HS-27A (cell line): ENCODE measurements at regions not wholly inside any gene's neighbourhood (a gene's known extent, or its start where the extent isn't known, plus 50 kb on each side); places are given as distances from the start of the nearest gene placed in this dataset.

Source experiments
- DNase-seq: peaks from one replicate; pipeline ENCODE4 v3.0.0-alpha.2; 2012; ENCODE audit warnings: low read depth, missing footprints

- no peak for DNase-seq
Measured at GRCh38 chr14:29037411-29037810, 270.8 kb downstream of the FOXG1 start.

GRCh38 chr14:29039171-29039570, 272.6 kb downstream of the FOXG1 start:
- no peak for DNase-seq

GRCh38 chr14:29042551-29042950, 276.0 kb downstream of the FOXG1 start:
- no peak for DNase-seq

GRCh38 chr14:29043737-29044136, 277.1 kb downstream of the FOXG1 start:
- DNase-seq, result no peak

GRCh38 chr14:29045237-29045636, 278.6 kb downstream of the FOXG1 start:
- DNase-seq, result no peak

GRCh38 chr14:29054119-29054518, 287.5 kb downstream of the FOXG1 start:
- DNase-seq, result no peak

GRCh38 chr14:29056041-29056566, 289.5 kb downstream of the FOXG1 start:
- DNase-seq, result no peak

GRCh38 chr14:29061702-29062101, 295.1 kb downstream of the FOXG1 start:
- DNase-seq, result no peak

GRCh38 chr14:29062466-29062865, 295.9 kb downstream of the FOXG1 start:
- no peak for DNase-seq

GRCh38 chr14:29062976-29063375, 296.4 kb downstream of the FOXG1 start:
- DNase-seq, result no peak

GRCh38 chr14:29064305-29064900, 297.8 kb downstream of the FOXG1 start:
- DNase-seq, result no peak

GRCh38 chr14:29069228-29069627, 302.6 kb downstream of the FOXG1 start:
- no peak for DNase-seq

- no peak for DNase-seq
Measured at GRCh38 chr14:29075761-29076160, 309.2 kb downstream of the FOXG1 start.

GRCh38 chr14:29077916-29078315, 311.3 kb downstream of the FOXG1 start:
- no peak for DNase-seq

GRCh38 chr14:29078810-29079522, 312.4 kb downstream of the FOXG1 start:
- no peak for DNase-seq

GRCh38 chr14:29085546-29085945, 319.0 kb downstream of the FOXG1 start:
- DNase-seq, result no peak

GRCh38 chr14:29089849-29090248, 323.3 kb downstream of the FOXG1 start:
- DNase-seq, result no peak

- DNase-seq, result no peak
Measured at GRCh38 chr14:29092121-29092520, 325.5 kb downstream of the FOXG1 start.

- no peak for DNase-seq
Measured at GRCh38 chr14:29097476-29097875, 330.9 kb downstream of the FOXG1 start.

GRCh38 chr14:29098656-29099055, 332.1 kb downstream of the FOXG1 start:
- DNase-seq, result no peak

- DNase-seq, result no peak
Measured at GRCh38 chr14:29102266-29102665, 335.7 kb downstream of the FOXG1 start.

GRCh38 chr14:29102996-29103395, 336.4 kb downstream of the FOXG1 start:
- DNase-seq, result no peak

GRCh38 chr14:29108908-29109307, 342.3 kb downstream of the FOXG1 start:
- no peak for DNase-seq

GRCh38 chr14:29109589-29109988, 343.0 kb downstream of the FOXG1 start:
- DNase-seq, result no peak
